ENCODE measurements at regions not wholly inside any gene's neighbourhood (a gene's known extent, or its start where the extent isn't known, plus 50 kb on each side); places are given as distances from the start of the nearest gene placed in this dataset.

DNA sequence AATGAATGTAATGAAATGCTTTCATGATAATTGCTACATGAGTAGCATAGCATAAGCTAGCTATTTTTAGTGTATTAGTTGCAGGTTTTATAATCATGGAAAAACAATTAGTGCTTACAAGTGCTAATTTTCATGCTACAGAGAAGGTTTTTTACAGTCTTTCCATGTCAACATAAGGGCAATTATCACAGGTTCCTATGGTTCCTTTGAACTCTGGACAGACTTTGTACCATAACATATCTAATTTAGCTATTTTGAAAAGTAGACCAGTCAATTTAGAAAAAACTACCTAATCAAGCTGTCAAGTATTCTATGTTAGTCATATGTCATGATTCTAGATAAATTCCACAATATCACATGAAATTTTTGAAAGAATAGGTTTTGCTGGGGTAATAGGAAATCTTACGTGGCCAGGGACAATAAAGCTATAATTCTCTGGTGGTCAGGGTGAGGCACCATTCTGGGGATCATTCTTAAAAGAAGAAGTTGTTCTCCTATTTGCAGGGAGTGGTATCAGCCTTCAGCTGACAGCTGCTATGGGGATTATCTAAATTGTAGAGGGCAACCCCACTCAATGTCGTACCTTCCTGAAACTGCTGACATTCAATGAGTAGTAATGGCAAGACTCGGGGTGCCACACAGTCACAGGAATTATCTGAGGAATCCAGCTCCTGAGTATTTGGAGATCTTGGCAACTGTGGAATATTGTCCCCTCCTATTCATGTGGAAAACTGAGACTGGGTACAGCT is 724.0 kb upstream of the LINC00305 start:
- TF ChIP-seq, protein P1, sequence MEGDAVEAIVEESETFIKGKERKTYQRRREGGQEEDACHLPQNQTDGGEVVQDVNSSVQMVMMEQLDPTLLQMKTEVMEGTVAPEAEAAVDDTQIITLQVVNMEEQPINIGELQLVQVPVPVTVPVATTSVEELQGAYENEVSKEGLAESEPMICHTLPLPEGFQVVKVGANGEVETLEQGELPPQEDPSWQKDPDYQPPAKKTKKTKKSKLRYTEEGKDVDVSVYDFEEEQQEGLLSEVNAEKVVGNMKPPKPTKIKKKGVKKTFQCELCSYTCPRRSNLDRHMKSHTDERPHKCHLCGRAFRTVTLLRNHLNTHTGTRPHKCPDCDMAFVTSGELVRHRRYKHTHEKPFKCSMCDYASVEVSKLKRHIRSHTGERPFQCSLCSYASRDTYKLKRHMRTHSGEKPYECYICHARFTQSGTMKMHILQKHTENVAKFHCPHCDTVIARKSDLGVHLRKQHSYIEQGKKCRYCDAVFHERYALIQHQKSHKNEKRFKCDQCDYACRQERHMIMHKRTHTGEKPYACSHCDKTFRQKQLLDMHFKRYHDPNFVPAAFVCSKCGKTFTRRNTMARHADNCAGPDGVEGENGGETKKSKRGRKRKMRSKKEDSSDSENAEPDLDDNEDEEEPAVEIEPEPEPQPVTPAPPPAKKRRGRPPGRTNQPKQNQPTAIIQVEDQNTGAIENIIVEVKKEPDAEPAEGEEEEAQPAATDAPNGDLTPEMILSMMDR (IDR thresholded peaks at IDR 0.05) = no peak
- TF ChIP-seq POLR2A (IDR thresholded peaks at IDR 0.05) = no peak

All from body of pancreas (tissue), 4 donors.